ENCODE measurements at regions not wholly inside any gene's neighbourhood (a gene's known extent, or its start where the extent isn't known, plus 50 kb on each side); places are given as distances from the start of the nearest gene placed in this dataset.

DNA sequence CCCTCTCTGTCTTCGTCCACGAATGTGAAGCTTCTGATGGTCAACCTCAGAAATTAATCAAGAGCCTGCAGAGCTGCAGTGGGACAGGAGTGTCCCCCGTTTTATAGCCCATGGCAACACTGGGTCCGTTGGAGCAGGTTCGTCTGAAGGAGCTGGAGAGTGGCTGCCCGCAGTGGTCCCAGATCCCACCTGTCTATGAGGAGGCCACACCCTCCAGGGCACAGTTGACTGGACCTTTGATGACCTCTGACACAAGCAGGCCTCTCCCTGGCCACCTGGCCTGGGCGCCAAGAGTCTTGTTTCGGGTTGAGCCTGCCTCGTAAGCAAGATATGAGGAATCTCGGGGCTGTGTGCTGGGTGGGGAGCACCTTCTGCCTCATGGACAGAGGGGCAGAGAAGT lies 100.7 kb upstream of the SFSWAP start:
- no peak overlapping the region for H3K4me3 ChIP-seq (ENCODE audit: low read depth, low read length)
- no peaks in the 10 kb centered on the region for H3K4me1 ChIP-seq
- no peak overlapping the region for H3K4me2 ChIP-seq (ENCODE audit: low read length)
- H3K27ac ChIP-seq = no peak overlapping the region
- no peaks in the 10 kb centered on the region for H3K9me3 ChIP-seq (ENCODE audit: control insufficient read depth, low read length)
- no peak overlapping the region for H3K9ac ChIP-seq
- no peaks in the 10 kb centered on the region for H3K79me2 ChIP-seq
- no peaks in the 10 kb centered on the region for H3K36me3 ChIP-seq (ENCODE audit: control insufficient read depth, insufficient read depth, low read length)
- H3K27me3 ChIP-seq (ENCODE audit: control insufficient read depth, insufficient read depth, low read length) = no peaks in the 10 kb centered on the region
- TF ChIP-seq CTCF (IDR thresholded peaks at IDR 0.05) = no peak
- H2AFZ ChIP-seq = no peak overlapping the region

DNA sequence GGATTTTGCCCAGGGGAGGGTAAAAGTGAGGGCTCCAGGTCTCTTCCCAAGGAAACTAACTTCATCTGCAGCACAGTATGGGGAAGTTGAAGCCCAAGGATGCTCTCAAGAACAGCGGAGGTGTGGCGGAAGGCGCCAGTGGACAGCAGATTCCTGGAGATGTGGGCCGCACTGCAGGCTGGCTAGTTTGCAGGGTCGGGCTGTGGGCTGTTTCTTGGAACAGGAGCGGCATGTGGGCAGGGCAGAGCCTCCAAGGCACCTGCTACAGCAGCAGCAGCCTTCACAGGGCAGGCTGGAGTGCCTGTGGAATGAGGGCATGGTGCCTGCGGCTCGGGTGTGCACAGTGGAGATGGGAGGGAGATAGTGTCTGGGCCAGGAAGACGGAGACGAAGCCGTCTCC lies 100.0 kb upstream of the SFSWAP start:
- Histone ChIP-seq H3K27me3 (ENCODE audit: control insufficient read depth, insufficient read depth, low read length) (no peaks in the 10 kb centered on the region), H3K9ac (no peak overlapping the region), H3K9me3 (ENCODE audit: control insufficient read depth, low read length) (no peaks in the 10 kb centered on the region), H3K4me1 (no peaks in the 10 kb centered on the region), H3K4me2 (ENCODE audit: low read length) (no peak overlapping the region), H3K27ac (no peak overlapping the region), H3K4me3 (ENCODE audit: low read depth, low read length) (no peak overlapping the region), H3K36me3 (ENCODE audit: control insufficient read depth, insufficient read depth, low read length) (no peaks in the 10 kb centered on the region), H2AFZ (no peak overlapping the region), H3K79me2 (no peaks in the 10 kb centered on the region)
- no peak for TF ChIP-seq CTCF (IDR thresholded peaks at IDR 0.05)

DNA sequence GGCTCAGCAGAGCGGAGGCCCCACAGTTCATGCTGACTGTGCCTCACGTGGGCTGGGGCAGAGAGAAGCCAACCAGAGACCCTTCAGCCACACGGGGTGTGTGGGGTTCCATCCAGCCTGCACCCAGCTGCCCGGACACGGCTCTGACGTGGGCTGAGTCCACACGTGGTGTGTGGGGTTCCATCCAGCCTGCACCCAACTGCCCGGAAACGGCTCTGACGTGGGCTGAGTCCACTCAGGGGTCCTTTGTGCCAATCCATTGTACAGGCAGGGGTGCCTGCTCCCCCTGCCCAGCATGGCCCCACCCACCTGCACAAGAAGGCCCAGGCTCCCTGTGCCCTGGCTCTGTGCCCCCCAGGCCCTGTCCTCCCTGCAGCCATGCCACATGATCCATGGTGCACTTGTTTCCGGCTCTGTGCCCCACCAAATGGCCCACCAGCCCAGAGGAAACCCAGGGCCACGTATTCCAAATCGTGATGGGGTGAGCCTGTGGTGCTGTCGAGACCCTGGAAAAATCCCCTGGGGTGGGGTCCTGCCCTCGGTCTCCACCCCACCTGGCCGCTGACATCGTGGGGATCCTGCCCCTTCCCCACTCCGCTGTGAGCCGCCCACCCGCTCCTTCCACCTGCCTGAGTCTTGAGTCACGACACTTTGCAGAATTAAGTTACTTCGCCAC lies 99.3 kb upstream of the SFSWAP start:
- Histone ChIP-seq H3K27ac (no peak overlapping the region), H3K27me3 (ENCODE audit: control insufficient read depth, insufficient read depth, low read length) (no peaks in the 10 kb centered on the region), H3K4me3 (ENCODE audit: low read depth, low read length) (no peak overlapping the region), H3K9me3 (ENCODE audit: control insufficient read depth, low read length) (no peaks in the 10 kb centered on the region), H3K4me2 (ENCODE audit: low read length) (no peak overlapping the region), H2AFZ (no peak overlapping the region), H3K4me1 (no peaks in the 10 kb centered on the region), H3K9ac (no peak overlapping the region), H3K36me3 (ENCODE audit: control insufficient read depth, insufficient read depth, low read length) (no peaks in the 10 kb centered on the region), H3K79me2 (no peaks in the 10 kb centered on the region)
- TF ChIP-seq CTCF (IDR thresholded peaks at IDR 0.05) = no peak

- Histone ChIP-seq H3K36me3 (ENCODE audit: control insufficient read depth, insufficient read depth, low read length) (no peaks in the 10 kb centered on the region), H3K4me3 (ENCODE audit: low read depth, low read length) (no peak overlapping the region), H3K9ac (no peak overlapping the region), H2AFZ (no peak overlapping the region), H3K4me2 (ENCODE audit: low read length) (no peak overlapping the region), H3K9me3 (ENCODE audit: control insufficient read depth, low read length) (no peaks in the 10 kb centered on the region), H3K79me2 (no peaks in the 10 kb centered on the region), H3K27ac (no peak overlapping the region), H3K4me1 (no peaks in the 10 kb centered on the region), H3K27me3 (ENCODE audit: control insufficient read depth, insufficient read depth, low read length) (no peaks in the 10 kb centered on the region)
- TF ChIP-seq CTCF (IDR thresholded peaks at IDR 0.05) = no peak
These were observed 98.7 kb upstream of the SFSWAP start for GRCh38 chr12:131612092-131612755.

GRCh38 chr12:131613186-131613585 lies 97.7 kb upstream of the SFSWAP start:
- Histone ChIP-seq H3K9me3 (ENCODE audit: control insufficient read depth, low read length) (no peaks in the 10 kb centered on the region), H3K4me3 (ENCODE audit: low read depth, low read length) (no peak overlapping the region), H3K9ac (no peak overlapping the region), H2AFZ (no peak overlapping the region), H3K4me2 (ENCODE audit: low read length) (no peak overlapping the region), H3K27me3 (ENCODE audit: control insufficient read depth, insufficient read depth, low read length) (no peaks in the 10 kb centered on the region), H3K79me2 (no peaks in the 10 kb centered on the region), H3K27ac (no peak overlapping the region), H3K36me3 (ENCODE audit: control insufficient read depth, insufficient read depth, low read length) (no peaks in the 10 kb centered on the region), H3K4me1 (no peaks in the 10 kb centered on the region)
- no peak for TF ChIP-seq CTCF (IDR thresholded peaks at IDR 0.05)

Measured in parathyroid adenoma (tissue), 2 donors.